NCI-H146 treated with DMSO at 0.1 percent for 48 hours (cell line): ENCODE measurements at regions not wholly inside any gene's neighbourhood (a gene's known extent, or its start where the extent isn't known, plus 50 kb on each side); places are given as distances from the start of the nearest gene placed in this dataset.
"Not testable (repeated sequence)": the region's sequence is repeated elsewhere in the genome, so short reads cannot be mapped to it uniquely, and the experiment has no call there.

Source experiments
- DNase-seq: peaks from one replicate; lab custom pipeline; 2025; ENCODE audit not compliant: unreplicated experiment; lab: John Stamatoyannopoulos, UW

DNA sequence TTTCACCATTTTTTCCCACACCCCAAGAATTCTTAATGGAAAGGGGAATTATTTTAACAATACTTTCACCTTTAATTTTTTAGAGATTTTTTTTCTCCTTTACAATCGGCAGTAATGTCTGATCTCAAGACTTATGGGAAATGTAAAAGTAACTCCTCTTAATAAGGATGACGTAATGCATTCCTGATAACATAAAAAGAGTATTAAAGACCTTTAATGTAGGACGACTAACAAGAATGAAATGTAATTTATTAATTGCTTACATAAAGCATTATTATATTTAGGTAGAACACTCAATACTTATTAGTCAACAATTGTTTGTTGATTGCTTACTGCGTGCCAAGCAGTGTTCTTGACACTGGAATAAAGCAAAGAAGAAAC is 416.8 kb upstream of the NAALADL2 start:
- no peak for DNase-seq

DNA sequence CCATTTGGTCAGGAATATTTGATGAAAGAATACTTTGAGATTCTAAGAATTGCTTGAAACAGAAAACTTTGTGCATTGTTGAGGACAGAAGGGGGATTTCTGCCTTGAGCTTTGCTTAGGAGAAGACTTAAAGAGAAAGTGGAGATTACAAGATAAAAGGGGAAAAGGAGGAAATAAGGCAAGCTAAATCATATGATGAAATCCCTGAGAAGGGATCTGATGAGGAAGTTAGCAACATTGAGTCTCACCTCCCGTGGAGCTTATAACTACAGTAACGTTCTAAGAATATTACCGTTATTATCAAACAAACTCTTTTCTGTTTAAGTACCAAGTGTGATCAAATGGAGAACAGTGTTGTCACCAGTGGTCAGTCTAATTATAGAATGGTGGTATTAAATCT is 414.7 kb upstream of the NAALADL2 start:
- no peak for DNase-seq

DNA sequence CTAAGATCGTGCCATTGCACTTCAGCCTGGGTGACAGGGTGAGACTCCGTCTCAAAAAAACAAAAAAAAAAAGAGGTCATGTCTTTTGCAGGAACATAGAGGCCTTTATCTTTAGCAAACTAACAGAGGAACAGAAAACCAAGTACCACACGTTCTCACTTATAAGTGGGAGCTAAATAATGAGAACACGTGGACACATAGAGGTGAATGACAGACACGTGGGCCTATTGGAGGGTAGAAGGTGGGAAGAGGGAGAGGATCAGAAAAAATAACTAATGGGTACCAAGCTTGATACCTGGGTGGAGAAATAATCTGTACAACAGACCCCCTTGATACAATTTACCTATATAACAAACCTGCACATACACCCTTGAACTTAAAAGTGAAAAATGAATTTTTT is 401.4 kb upstream of the NAALADL2 start:
- DNase-seq = no peak

DNA sequence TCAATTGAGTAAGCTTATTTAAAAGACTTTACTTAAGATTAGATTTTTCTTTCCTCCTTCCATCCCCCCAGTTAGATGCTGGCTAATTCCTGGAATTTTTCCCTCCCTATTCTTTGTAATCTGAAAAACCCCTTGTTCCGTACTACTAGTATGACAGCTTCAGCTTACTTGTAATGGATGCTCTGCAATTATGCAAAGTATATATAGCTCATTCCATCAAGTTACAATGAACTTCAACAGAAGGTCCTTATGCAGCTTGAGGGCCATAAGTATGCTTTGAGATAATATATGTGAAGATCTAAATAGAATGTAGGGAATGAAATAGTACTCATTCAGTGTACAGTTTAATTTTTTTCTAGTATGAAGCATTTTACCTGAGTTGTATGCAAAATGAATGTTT is 398.3 kb upstream of the NAALADL2 start:
- DNase-seq = no peak

DNA sequence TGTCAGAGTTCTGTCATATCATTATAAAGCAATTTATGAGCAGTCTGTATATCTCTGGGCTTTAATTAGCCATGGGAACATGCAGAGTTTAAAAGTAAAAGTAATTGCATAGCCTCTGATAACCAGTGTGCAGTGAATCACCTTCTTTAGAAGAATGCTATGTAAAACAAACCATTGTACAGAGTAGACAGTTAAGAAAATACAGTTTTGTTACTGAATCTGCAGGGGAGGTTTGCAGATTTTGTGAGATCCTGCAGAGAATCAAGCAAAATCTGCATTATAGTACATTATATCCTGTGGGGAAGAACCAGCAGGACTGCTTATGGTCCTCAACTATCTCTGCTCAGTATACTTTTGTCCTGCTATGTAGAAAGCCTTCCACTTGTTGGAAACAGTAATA is 396.2 kb upstream of the NAALADL2 start:
- no peak for DNase-seq

DNA sequence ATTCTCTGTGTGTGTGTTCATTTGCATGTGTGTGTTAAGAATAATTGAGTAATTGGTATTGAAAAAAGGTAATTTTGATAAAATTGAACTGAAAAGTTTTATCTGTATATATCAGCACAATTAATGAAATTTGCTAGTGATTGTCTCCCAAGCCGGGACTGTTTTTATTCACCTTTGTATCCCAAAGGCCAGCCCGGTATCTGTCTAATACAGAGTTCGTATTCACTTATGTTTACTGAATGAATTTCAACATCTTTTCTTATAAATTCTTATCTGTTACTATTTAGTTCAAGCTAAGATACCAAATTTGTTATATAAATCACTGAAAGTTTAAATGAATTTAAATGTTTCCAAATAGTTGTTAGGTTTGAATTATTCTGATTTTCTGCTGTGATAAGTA is 394.0 kb upstream of the NAALADL2 start:
- DNase-seq = no peak

DNA sequence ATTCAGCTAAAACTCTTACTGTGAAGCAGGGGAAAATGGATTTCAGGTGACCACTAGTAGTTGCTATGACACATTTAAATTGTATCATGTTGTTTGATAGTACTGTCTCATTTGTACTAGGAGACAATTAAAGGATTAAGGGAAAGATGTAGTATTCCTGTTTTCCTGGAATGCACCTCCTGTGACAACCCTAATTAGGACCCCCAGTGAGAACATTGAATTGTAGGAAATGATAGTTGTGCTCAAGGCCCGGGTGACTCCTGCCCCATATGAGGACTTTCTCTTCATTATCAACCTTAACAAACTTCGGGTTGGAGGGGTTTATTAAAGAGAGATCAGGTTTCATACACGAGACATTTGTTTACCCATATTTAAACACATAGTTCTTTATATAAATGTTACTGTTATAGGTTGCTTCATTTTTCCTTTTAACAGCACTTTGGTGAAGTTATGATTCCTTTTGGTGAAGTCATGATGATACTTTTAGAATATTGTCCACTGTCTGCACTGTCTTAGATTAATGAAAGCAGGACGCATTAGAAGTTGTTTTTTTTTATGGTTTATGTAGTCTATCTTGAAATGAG is 392.6 kb upstream of the NAALADL2 start:
- DNase-seq = peak; percentile 31

DNA sequence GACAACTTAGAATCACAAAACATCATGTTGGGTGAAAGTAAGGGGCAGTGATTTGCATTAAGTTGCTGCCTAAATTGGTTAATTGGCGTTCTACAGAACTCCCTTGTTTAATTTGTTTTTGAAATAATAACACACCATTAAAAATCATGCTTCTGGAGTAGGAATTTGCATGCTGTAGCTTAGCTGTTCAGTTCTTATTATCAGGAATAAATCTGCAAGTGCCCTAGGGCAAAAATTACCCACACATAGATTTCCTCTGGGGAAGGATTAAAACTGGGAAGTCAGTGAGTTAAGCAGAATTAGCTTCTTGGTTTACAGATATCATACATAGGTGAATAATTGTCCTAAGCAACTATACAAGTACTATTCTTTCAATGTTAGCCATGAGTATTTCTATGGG is 381.6 kb upstream of the NAALADL2 start:
- DNase-seq = no peak

DNA sequence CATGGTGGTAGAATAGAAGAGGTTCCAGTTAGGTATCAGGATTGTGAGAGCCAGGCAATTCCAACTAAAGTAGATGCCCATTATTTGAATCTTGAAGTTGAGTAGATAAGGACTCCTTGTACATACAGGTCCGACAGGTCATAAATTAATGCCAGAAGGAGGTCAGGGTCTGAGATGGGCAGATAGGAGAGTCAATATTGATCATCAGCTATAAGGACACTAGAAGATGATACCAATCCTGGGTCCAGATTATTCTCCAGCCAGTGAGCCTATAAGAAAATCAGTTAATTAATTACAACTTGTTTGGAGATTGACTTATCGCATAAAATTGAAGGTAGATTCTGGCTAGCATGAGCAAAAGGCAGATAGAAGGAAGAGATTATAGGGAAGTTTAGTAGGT is 378.4 kb upstream of the NAALADL2 start:
- no peak for DNase-seq

DNA sequence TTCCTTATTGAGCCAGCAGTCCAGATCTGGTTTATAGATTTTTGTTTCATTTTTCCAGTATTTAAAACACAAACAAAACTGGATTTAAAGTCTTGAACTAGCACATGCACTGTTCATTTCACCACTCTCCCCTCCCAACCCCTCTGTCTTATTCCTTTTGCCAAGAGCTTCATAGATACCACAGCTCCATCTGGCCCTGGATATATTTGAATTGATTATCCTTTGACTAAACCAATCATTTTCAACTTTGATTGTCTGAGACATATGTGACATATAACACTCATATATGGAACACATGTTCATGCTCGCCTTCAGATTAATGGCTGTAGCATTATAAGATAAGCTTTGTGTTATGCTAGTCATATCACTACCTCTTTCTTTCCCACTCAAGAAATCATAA is 376.6 kb upstream of the NAALADL2 start:
- no peak for DNase-seq

DNA sequence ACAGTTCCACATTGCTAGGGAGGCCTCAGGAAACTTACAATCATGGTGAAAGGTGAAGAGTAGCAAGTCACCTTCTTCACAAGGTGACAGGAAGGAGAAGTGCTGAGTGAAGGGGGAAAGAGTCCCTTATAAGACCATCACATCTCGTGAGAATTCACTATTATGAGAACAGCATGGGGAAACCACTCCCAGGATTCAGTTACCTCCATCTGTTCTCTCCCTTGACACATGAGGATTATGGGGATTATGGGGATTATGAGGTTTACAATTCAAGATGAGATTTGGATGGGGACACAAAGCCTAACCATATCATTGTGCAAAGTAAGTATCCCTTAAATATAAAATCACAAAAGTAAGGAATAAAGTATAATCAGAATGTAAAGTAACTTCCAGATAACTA is 375.9 kb upstream of the NAALADL2 start:
- no peak for DNase-seq

DNA sequence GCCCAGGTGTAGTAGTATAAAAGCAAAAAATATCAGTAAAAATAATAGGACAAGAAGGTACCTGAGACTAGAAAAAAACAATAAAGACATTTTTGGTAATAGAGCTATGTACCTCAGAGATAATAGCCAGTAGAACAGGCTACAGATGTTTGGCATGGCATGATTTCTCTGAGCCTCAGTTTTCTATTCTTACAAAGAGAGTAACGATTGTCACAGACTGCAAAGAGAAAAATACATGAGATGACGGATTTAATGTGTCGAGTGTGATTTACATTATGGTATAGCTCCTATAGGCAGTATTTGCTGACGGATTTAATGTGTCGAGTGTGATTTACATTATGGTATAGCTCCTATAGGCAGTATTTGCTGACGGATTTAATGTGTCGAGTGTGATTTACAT is 375.3 kb upstream of the NAALADL2 start:
- DNase-seq = not testable (repeated sequence)

DNA sequence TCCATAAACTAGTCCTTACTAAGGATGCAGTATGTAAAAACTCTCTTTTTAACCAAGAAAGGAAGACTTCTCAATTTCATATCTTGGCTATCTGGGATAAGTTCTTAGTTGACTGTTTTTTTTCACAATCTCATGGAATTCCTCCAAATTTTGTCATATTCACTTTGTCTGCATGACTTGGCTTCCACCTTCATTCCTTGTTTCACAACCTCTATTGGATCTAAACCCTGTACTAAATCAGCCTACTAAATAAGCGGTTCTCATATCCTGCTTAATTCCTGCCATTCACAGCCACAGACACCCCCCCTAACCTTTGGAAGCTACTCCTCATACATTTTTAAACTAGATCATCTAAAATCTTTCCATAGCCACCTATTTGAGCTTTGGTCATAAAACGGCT is 370.6 kb upstream of the NAALADL2 start:
- no peak for DNase-seq

DNA sequence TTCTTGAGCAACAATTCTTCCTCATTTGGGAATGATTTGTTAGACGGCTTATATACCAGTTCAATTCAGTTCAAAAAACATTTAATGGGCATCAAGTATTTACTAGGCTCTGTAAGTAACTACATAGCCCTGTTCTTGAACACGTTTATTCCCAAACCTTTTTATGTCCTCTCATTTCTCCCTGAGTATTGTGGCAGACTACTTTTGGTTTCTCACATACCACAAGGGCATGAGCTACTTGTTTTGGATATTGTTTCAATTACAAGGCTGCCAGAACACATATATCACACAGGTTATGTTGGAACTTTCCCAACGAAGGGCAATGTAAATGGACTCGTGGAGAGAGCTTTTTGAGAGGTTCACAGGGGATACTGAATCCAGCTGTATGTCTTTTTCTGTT is 363.8 kb upstream of the NAALADL2 start:
- no peak for DNase-seq

DNA sequence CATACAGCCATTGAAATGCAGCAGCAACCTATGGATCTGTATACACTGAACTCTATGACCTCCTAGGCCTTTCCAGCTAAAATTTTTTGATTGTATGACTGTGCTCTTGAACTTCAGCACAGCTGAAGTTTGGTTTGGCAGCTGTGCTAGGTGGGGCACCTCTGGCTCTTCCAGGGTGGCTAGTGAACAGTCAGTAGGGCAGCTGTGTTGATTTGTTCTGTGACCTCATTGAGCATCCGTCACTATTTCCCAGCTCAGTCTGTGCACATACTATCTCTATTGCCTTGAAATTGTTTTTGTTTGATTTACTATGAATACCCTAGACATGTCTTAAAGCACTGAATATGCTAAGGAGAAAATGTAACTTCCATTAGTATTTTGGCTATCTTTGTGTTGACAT is 363.2 kb upstream of the NAALADL2 start:
- DNase-seq = no peak

DNA sequence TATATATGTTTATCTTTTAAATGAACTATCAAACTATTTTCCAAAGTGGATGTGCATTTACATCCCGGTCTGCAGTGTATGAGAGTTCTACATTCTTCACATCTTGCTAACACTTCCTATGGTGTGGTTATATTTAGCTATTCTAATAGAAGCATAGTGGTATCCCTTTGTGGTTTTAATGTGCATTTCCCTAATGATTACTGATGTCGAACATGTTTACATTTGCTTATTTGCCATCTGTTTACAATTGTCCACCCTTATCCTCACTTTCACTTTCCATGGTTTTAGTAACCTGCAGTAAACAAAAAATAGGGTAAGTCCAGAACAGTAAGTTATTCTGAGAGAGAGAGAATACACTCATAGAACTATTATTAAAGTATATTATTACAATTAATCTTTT is 360.5 kb upstream of the NAALADL2 start:
- no peak for DNase-seq

DNA sequence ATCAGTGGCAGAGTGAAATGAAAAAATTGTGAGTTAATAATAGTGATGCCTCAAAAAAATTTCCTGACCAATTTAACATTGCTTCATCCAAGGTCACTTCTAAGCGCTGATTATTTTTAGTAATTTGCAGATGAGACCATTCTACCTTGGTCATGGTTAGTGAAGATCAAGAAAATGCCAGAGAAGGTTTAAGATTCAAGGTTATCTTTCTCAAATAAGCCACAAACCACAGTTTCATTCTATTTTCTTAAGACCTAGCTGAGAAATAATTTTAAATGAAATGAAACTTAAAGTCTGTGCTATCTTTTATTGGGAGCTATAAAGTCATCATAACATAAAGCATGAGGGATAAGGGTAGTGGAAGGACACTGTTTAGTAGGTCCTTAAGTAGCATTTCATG is 353.9 kb upstream of the NAALADL2 start:
- DNase-seq = no peak

DNA sequence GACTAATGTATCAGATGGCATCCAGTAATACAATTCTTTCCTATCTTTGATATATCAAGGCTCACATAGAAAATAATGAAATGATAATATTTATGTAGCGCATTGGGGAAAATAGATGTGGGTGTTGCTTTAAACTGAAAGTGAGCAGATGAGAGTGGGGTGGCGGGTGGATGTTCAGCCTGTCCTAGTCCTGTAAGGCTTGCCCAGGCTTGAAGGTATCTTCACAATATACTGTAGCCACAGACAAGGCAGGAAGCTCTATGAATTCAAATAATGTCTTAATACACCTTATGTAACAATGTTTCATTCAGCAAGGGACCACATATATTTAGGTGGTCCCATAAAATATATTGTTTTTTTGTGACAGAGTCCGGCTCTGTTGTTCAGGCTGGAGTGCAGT is 334.9 kb upstream of the NAALADL2 start:
- no peak for DNase-seq

DNA sequence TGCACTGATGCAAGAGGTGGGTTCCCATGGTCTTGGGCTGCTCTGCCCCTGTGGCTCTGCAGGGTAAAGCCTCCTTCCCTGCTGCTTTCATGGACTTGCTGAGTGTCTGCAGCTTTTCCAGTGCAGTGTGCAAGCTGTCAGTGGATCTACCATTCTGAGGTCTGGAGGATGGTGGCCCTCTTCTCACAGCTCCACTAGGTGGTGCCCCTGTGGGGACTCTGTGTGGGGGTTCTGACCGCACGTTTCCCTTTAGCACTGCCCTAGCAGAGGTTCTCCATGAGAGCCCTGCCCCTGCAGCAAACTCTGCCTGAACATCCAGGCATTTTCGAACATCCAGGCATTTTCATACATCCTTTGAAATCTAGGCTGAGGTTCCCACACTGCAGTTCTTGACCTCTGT is 329.8 kb upstream of the NAALADL2 start:
- no peak for DNase-seq

DNA sequence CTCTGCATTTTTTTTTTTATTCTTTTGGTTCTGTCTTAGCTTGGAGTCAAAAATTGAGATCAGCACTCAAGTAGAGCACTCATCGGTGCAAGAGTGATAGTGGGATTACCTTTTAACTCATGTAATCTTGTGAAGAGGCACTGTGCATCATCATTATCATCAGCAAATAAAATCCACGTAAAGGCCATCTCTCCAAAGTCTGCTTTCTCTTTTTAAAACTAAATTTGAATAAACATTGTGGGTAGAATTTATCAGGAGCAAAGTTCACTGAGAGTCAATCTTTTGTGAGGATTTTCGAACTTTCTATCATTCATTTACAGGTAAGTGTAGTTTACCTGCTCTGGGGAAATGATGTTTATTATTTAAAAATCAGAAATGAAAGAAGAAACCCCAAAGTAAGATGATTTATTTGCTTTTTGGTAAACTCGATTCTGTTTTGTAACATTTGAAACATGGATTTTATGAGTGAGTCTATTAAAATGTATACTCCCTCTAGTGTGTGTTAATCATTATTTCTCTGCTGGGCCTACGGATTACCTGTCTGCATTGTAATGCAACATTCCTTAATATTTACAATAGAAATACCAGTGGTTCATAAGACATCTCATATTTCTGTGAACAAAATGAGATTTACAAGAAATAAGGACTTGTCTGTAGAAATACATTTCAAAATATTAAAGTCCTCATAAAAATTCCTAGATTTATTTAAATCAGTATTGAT is 327.7 kb upstream of the NAALADL2 start:
- DNase-seq = no peak

DNA sequence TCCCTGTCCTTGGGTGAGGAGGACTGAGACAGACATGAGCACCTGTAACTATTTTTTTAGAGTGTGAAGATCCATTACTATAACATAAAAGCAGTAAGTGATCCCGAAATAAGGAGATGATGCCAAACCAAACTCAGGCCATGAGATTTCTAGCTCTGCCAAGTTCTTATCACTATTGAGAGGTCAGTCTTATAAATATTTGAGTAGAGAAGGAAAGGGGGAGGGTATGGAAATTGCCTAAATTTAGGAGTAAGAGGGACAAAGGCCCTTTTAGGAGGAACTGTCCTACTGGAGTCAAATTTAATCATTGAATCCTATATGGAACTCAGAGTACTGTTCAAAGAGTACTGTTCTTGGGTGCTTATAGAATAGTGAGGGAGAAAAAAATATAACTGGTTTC is 326.9 kb upstream of the NAALADL2 start:
- DNase-seq = no peak

DNA sequence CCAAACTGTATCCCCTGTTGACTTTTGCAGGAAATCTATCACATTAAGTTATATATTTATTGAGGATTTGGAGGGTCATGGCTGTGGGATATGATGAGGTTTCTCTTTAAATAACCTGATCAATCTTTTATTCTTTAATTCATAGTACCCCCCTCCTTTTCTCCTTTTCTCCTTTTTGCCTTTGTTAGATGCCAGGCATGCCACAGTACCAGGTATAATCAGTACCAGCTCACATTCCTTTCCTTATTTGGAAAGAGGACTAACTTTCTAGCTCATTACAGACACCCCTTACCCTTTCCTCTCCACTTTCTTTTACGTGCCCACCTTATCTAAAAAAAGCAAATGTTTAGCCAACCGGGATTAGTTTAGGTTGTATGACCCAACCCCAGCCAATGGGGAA is 326.4 kb upstream of the NAALADL2 start:
- no peak for DNase-seq

DNA sequence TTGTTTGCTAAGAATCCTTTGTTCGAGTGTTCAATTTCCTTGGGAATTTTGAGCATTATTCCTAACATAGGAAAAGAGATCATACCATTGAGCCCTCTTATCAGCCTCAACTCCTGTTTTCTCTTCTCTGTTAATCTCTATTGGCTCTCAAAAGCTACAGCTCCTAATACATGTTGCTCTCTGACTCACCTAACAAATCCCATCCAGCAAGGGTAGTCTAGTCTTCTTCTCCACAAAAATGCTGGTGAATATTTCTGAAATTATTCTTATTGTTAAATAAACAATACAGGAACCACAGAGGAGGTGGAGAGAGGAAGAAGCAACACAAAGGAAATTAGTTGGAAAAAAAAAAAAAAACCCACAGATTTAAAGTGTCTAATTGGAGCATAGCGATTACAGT is 325.8 kb upstream of the NAALADL2 start:
- no peak for DNase-seq
